OCI-LY1 (cell line): ENCODE measurements at regions not wholly inside any gene's neighbourhood (a gene's known extent, or its start where the extent isn't known, plus 50 kb on each side); places are given as distances from the start of the nearest gene placed in this dataset.

Experiments used
- H2AFZ ChIP-seq: fragments of 200-600 bp; sonication (generic), shearing (Covaris generic); 2 replicates; pipeline ENCODE4 v1.6.0; 2014; ENCODE audit warnings: antibody characterized with exemption, mild to moderate bottlenecking, low read length
- H3F3A ChIP-seq: fragments of 200-600 bp; sonication (generic), shearing (Covaris generic); 2 replicates; pipeline ENCODE4 v1.6.0; 2014; ENCODE audit warnings: mild to moderate bottlenecking, antibody characterized with exemption, low read length, moderate library complexity; ENCODE audit not compliant: insufficient read depth
- H3K27ac ChIP-seq: fragments of 200-600 bp; sonication (generic); 2 replicates; pipeline ENCODE4 v1.5.1; 2014; ENCODE audit warnings: low read length, mixed run types, mild to moderate bottlenecking, low read depth; ENCODE audit not compliant: poor library complexity, severe bottlenecking
- H3K27me3 ChIP-seq: fragments of 200-600 bp; sonication (generic); 2 replicates; pipeline ENCODE4 v1.6.0; 2014; ENCODE audit warnings: antibody characterized with exemption, mild to moderate bottlenecking, low read length, moderate library complexity; ENCODE audit not compliant: insufficient read depth
- H3K36me3 ChIP-seq: fragments of 200-600 bp; sonication (generic); 2 replicates; pipeline ENCODE4 v1.6.1; 2014; ENCODE audit warnings: mild to moderate bottlenecking, antibody characterized with exemption, low read length, moderate library complexity, mixed read lengths; ENCODE audit not compliant: insufficient read depth
- H3K4me1 ChIP-seq: fragments of 200-600 bp; sonication (generic); 2 replicates; pipeline ENCODE4 v1.5.1; 2014; ENCODE audit warnings: mild to moderate bottlenecking, low read length, moderate library complexity; ENCODE audit not compliant: insufficient read depth, severe bottlenecking
- H3K4me2 ChIP-seq: fragments of 200-600 bp; sonication (generic), shearing (Covaris generic); 2 replicates; pipeline ENCODE4 v1.6.1; 2014; ENCODE audit warnings: low read length
- H3K4me3 ChIP-seq: fragments of 200-600 bp; sonication (generic); 2 replicates; pipeline ENCODE4 v1.5.1; 2014; ENCODE audit warnings: low read length, low read depth, mild to moderate bottlenecking, mixed read lengths; ENCODE audit not compliant: poor library complexity, severe bottlenecking
- H3K79me2 ChIP-seq: fragments of 200-600 bp; shearing (Covaris generic); 2 replicates; pipeline ENCODE4 v1.6.1; 2016; ENCODE audit warnings: mixed run types, low read length, mixed read lengths; ENCODE audit not compliant: insufficient read depth
- H3K9ac ChIP-seq: fragments of 200-600 bp; sonication (generic), shearing (Covaris generic); 2 replicates; pipeline ENCODE4 v1.6.1; 2014; ENCODE audit warnings: mild to moderate bottlenecking, low read length, mixed read lengths
- H3K9me2 ChIP-seq: fragments of 200-600 bp; sonication (generic), shearing (Covaris generic); 2 replicates; pipeline ENCODE4 v1.6.1; 2014; ENCODE audit warnings: low read depth, mild to moderate bottlenecking, low read length, mixed read lengths
- H3K9me3 ChIP-seq: fragments of 200-600 bp; shearing (Covaris generic); 2 replicates; pipeline ENCODE4 v1.6.1; 2014; ENCODE audit warnings: low read length, mixed read lengths
- H4K20me1 ChIP-seq: fragments of 200-600 bp; sonication (generic), shearing (Covaris generic); 2 replicates; pipeline ENCODE4 v1.6.0; 2016; ENCODE audit warnings: mild to moderate bottlenecking, low read length; ENCODE audit not compliant: insufficient read depth
- CTCF ChIP-seq: fragments of 200-600 bp; sonication (generic), shearing (Covaris generic); IDR thresholded peaks from 2 replicates; pipeline ENCODE4 v1.5.1; 2017; ENCODE audit warnings: mild to moderate bottlenecking, antibody characterized with exemption, low read length, moderate library complexity, mixed read lengths
- EZH2 ChIP-seq: fragments of 200-600 bp; sonication (generic), shearing (Covaris generic); IDR thresholded peaks from 2 replicates; pipeline ENCODE4 v1.8.0; 2017; ENCODE audit warnings: borderline replicate concordance, mixed run types, mild to moderate bottlenecking, antibody characterized with exemption, low read length, moderate library complexity, mixed read lengths

DNA sequence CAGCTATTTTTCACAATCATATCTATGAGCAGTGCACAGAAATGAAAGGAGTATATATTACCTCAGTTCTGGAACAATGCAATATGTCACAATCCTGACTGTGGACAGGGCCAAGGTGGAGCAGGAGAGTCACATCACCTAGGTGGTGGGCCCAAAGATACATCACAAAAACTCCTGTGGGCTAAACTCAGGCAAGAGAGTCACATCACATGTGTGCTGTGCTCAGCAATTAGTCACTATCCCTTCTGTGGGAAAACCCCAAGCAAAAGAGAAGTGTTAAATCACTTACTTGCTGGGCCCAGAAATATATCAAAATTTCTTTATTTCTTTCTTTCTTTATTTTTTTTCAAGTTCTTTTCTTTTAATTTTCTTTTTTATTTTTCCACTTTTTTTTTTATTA, 249.6 kb downstream of the RPS4Y2 start:
- Histone ChIP-seq H4K20me1 (no peaks in the 10 kb centered on the region), H3K79me2 (no peaks in the 10 kb centered on the region), H3K4me3 (no peak overlapping the region), H3K4me1 (no peaks in the 10 kb centered on the region), H3F3A (no peaks in the 10 kb centered on the region), H3K9me3 (no peaks in the 10 kb centered on the region), H3K4me2 (no peak overlapping the region), H3K36me3 (no peaks in the 10 kb centered on the region), H3K27ac (no peak overlapping the region), H2AFZ (no peak overlapping the region), H3K9ac (no peak overlapping the region), H3K27me3 (no peaks in the 10 kb centered on the region), H3K9me2 (no peaks in the 10 kb centered on the region)
- TF ChIP-seq CTCF = no peak
- TF ChIP-seq EZH2 = no peak

DNA sequence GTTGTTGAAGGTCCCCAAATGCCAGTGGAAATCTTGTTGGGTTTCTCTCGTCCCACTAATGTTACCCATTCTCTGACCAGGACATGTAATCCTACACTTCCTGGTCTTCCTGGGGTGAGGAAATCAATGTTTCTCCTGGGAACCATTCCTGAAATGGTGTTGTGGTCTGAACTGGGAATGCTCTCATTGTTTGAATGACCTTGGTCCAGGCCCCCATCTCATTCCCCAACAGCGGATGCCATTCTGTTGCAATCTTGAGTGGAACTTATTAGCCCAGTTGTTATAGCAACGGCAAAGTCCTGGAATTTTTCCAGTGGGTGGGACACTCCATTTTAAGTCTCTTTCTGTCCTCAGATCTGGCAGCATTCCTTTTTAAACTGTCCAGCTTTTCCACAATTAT, 265.9 kb downstream of the RPS4Y2 start:
- Histone ChIP-seq H3F3A (no peaks in the 10 kb centered on the region), H3K9me2 (no peaks in the 10 kb centered on the region), H3K9me3 (no peaks in the 10 kb centered on the region), H3K9ac (no peak overlapping the region), H4K20me1 (no peaks in the 10 kb centered on the region), H3K4me1 (no peaks in the 10 kb centered on the region), H3K4me2 (no peak overlapping the region), H3K79me2 (no peaks in the 10 kb centered on the region), H3K27me3 (no peaks in the 10 kb centered on the region), H3K27ac (no peak overlapping the region), H3K4me3 (no peak overlapping the region), H2AFZ (no peak overlapping the region), H3K36me3 (no peaks in the 10 kb centered on the region)
- TF ChIP-seq EZH2 (no peak), CTCF (no peak)

DNA sequence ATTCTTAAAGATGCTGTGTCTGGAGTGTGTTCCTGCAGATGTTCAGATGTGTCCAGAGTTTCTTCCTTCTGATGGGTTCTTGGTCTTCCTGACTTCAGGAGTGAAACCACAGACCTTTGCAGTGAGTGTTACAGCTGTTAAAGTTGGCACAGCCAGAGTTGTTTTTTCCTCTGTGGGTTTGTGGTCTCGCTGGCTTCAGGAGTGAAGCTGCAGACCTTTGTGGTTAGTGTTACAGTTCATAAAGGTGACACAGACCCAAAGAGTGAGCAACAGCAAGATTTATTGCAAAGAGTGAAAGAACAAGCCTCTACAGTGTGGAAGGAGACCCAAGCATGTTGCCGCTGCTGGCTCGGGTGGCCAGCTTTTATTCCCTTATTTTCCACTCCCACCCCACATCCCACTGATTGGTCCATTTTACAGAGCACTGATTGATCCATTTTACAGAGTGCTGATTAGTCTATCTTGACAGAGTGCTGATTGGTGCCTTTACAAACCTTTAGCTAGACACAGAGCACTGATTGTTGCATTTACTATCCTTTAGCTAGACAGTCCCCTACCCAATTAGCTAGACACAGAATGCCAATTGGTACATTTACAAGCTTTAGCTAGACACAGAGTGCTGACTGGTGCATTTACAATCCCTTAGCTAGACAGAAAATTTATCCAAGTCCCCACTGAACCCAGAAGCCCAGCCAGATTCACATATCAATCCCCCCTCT, 266.6 kb downstream of the RPS4Y2 start:
- no peak overlapping the region for H3K4me2 ChIP-seq
- H3K4me1 ChIP-seq = no peaks in the 10 kb centered on the region
- no peak overlapping the region for H3K4me3 ChIP-seq
- H3K79me2 ChIP-seq = no peaks in the 10 kb centered on the region
- no peaks in the 10 kb centered on the region for H3F3A ChIP-seq
- no peaks in the 10 kb centered on the region for H3K36me3 ChIP-seq
- H2AFZ ChIP-seq = no peak overlapping the region
- no peaks in the 10 kb centered on the region for H3K9me3 ChIP-seq
- no peaks in the 10 kb centered on the region for H3K9me2 ChIP-seq
- H3K27me3 ChIP-seq = no peaks in the 10 kb centered on the region
- TF ChIP-seq EZH2 = no peak
- no peak for TF ChIP-seq CTCF
- no peaks in the 10 kb centered on the region for H4K20me1 ChIP-seq
- H3K27ac ChIP-seq = no peak overlapping the region
- no peak overlapping the region for H3K9ac ChIP-seq
